Transverse colon (tissue), 3 donors: ENCODE measurements at regions not wholly inside any gene's neighbourhood (a gene's known extent, or its start where the extent isn't known, plus 50 kb on each side); places are given as distances from the start of the nearest gene placed in this dataset.

ENCODE experiments used
- EP300 ChIP-seq: sonication (generic); formaldehyde crosslinking; IDR thresholded peaks from one replicate; pipeline ENCODE4 v1.6.1; 2017; ENCODE audit warnings: antibody characterized with exemption, low read depth
- POLR2A ChIP-seq: fragments of 450-650 bp; IDR thresholded peaks from one replicate; pipeline ENCODE4 v1.6.1; 2016; ENCODE audit warnings: antibody characterized with exemption, mild to moderate bottlenecking, moderate library complexity
- TF ChIP-seq, protein P1 (sequence below), 5 experiments: fragments of 200-600 bp in 3 of 5; fragments of 450-650 bp in 2 of 5; sonication (generic) in 3 of 5; IDR thresholded peaks; 1 replicate in 2 of 5; 2 replicates in 3 of 5; pipeline ENCODE4 v1.5.1; 2016 to 2017; ENCODE audit warnings: antibody characterized with exemption in 5 of 5, inconsistent platforms in 3 of 5, mild to moderate bottlenecking in 2 of 5, moderate library complexity in 1 of 5

GRCh38 chr4:128393101-128393704 lies 105.6 kb upstream of the PGRMC2 start:
- TF ChIP-seq, protein P1, sequence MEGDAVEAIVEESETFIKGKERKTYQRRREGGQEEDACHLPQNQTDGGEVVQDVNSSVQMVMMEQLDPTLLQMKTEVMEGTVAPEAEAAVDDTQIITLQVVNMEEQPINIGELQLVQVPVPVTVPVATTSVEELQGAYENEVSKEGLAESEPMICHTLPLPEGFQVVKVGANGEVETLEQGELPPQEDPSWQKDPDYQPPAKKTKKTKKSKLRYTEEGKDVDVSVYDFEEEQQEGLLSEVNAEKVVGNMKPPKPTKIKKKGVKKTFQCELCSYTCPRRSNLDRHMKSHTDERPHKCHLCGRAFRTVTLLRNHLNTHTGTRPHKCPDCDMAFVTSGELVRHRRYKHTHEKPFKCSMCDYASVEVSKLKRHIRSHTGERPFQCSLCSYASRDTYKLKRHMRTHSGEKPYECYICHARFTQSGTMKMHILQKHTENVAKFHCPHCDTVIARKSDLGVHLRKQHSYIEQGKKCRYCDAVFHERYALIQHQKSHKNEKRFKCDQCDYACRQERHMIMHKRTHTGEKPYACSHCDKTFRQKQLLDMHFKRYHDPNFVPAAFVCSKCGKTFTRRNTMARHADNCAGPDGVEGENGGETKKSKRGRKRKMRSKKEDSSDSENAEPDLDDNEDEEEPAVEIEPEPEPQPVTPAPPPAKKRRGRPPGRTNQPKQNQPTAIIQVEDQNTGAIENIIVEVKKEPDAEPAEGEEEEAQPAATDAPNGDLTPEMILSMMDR (IDR thresholded peaks at IDR 0.05): no peak
- no peak for TF ChIP-seq POLR2A
- no peak for TF ChIP-seq EP300
